Gastrocnemius medialis (tissue), 4 donors: ENCODE measurements at regions not wholly inside any gene's neighbourhood (a gene's known extent, or its start where the extent isn't known, plus 50 kb on each side); places are given as distances from the start of the nearest gene placed in this dataset.

Experiments
- ATAC-seq, 2 donors: fragments of 150-250 bp; one replicate each; pipeline ENCODE4 v1.9.1; 2016
- DNase-seq, 2 donors: peaks; one replicate each; pipeline ENCODE4 v3.0.0-alpha.2; 2019
- H3K27ac ChIP-seq, 4 donors: fragments of 200-600 bp; sonication (generic); 1 replicate in 1 of 4; 2 replicates in 3 of 4; pipeline ENCODE4 v1.5.1; 2016 to 2018; ENCODE audit warnings: mild to moderate bottlenecking in 2 of 4, moderate library complexity in 1 of 4
- H3K27me3 ChIP-seq, 3 donors: fragments of 200-600 bp; sonication (generic) in 2 of 3; 1 replicate in 1 of 3; 2 replicates in 2 of 3; pipeline versions ENCODE4 v1.5.1 to v1.6.0; 2016 to 2019; ENCODE audit warnings: mild to moderate bottlenecking in 1 of 3, moderate library complexity in 1 of 3
- H3K36me3 ChIP-seq, 2 donors: fragments of 200-600 bp; sonication (generic) in 1 of 2; one replicate each; pipeline ENCODE4 v1.5.1; 2017 to 2018
- H3K4me1 ChIP-seq, 2 donors: fragments of 200-600 bp; sonication (generic) in 1 of 2; one replicate each; pipeline ENCODE4 v1.5.1; 2016 to 2017; ENCODE audit warnings: mild to moderate bottlenecking in 2 of 2
- H3K4me3 ChIP-seq, 4 donors: fragments of 200-600 bp; sonication (generic) in 3 of 4; 1 replicate in 1 of 4; 2 replicates in 3 of 4; pipeline ENCODE4 v1.5.1; 2016 to 2019; ENCODE audit warnings: mild to moderate bottlenecking in 2 of 4
- H3K9me3 ChIP-seq, 3 donors: fragments of 200-600 bp; sonication (generic) in 2 of 3; 1 replicate in 1 of 3; 2 replicates in 2 of 3; pipeline ENCODE4 v1.5.1; 2016 to 2019
- CTCF ChIP-seq, 5 experiments: fragments of 450-650 bp in 3 of 5; fragments of 200-600 bp in 2 of 5; sonication (generic) in 2 of 5; IDR thresholded peaks in 4 of 5; conservative IDR thresholded peaks in 1 of 5; 1 replicate in 4 of 5; 2 replicates in 1 of 5; pipeline ENCODE4 v1.5.1; 2016 to 2019; ENCODE audit warnings: antibody characterized with exemption in 5 of 5, mild to moderate bottlenecking in 3 of 5, moderate library complexity in 3 of 5
- POLR2A ChIP-seq, 2 donors: fragments of 450-650 bp; IDR thresholded peaks; one replicate each; pipeline ENCODE4 v1.6.1; 2017; ENCODE audit warnings: antibody characterized with exemption in 2 of 2, mild to moderate bottlenecking in 2 of 2, moderate library complexity in 2 of 2
- in situ Hi-C, 4 donors: fragments of 200-750 bp; cut with MboI; loops; one replicate each; pipeline versions ENCODE4 v1.15.0 to v1.8.0; 2017; ENCODE audit warnings: low sequenced_read_pairs in 4 of 4
- intact Hi-C: fragments of 100-400 bp; cut with DNase I; formaldehyde crosslinking; loops from one replicate; pipeline ENCODE4 v1.15.1; 2023; ENCODE audit warnings: low total_unique reads

- Histone ChIP-seq H3K4me1 (no peaks in the 10 kb centered on the region), H3K36me3 (no peaks in the 10 kb centered on the region), H3K4me3 (no peak overlapping the region), H3K27ac (no peak overlapping the region), H3K27me3 (no peaks in the 10 kb centered on the region), H3K9me3 (no peaks in the 10 kb centered on the region)
- ATAC-seq (no peak), DNase-seq (no peak)
- in situ Hi-C loops (no loop called here), intact Hi-C loops (no loop called here)
- TF ChIP-seq CTCF (IDR thresholded peaks at IDR 0.05 in 4 of 5, conservative IDR thresholded peaks at IDR 0.05 in 1 of 5), result no peak
- no peak for TF ChIP-seq POLR2A (IDR thresholded peaks at IDR 0.05)
Measured at GRCh38 chrX:6861456-6861855, 286.1 kb upstream of the STS start.

- in situ Hi-C loops, result no loop called here
Measured at GRCh38 chrX:6857749-6858148, 289.8 kb upstream of the STS start.

GRCh38 chrX:6856471-6856870, 291.0 kb upstream of the STS start:
- no peak for DNase-seq
- in situ Hi-C loops, result no loop called here
- Histone ChIP-seq H3K36me3 (no peaks in the 10 kb centered on the region), H3K27me3 (no peaks in the 10 kb centered on the region), H3K27ac (no peak overlapping the region), H3K4me1 (no peaks in the 10 kb centered on the region), H3K4me3 (no peak overlapping the region), H3K9me3 (no peaks in the 10 kb centered on the region)
- intact Hi-C loops, result no loop called here
- no peak for TF ChIP-seq CTCF (IDR thresholded peaks at IDR 0.05 in 4 of 5, conservative IDR thresholded peaks at IDR 0.05 in 1 of 5)
- TF ChIP-seq POLR2A (IDR thresholded peaks at IDR 0.05), result no peak
- no peak for ATAC-seq

More at GRCh38 chrX:6857749-6858148, 289.8 kb upstream of the STS start:
- no peak for TF ChIP-seq POLR2A (IDR thresholded peaks at IDR 0.05)
- TF ChIP-seq CTCF (IDR thresholded peaks at IDR 0.05 in 4 of 5, conservative IDR thresholded peaks at IDR 0.05 in 1 of 5), result no peak
- no peaks in the 10 kb centered on the region for H3K36me3 ChIP-seq
- no peak overlapping the region for H3K27ac ChIP-seq
- DNase-seq (no peak), ATAC-seq (no peak)
- H3K9me3 ChIP-seq, result no peaks in the 10 kb centered on the region
- no peak overlapping the region for H3K4me3 ChIP-seq
- H3K4me1 ChIP-seq, result no peaks in the 10 kb centered on the region
- intact Hi-C loops, result no loop called here
- no peaks in the 10 kb centered on the region for H3K27me3 ChIP-seq

- ATAC-seq (no peak), DNase-seq (no peak)
- Histone ChIP-seq H3K4me3 (no peak overlapping the region), H3K9me3 (no peaks in the 10 kb centered on the region), H3K27me3 (no peaks in the 10 kb centered on the region), H3K4me1 (no peaks in the 10 kb centered on the region), H3K27ac (no peak overlapping the region), H3K36me3 (no peaks in the 10 kb centered on the region)
- intact Hi-C loops, result no loop called here
- in situ Hi-C loops, result no loop called here
- TF ChIP-seq POLR2A (IDR thresholded peaks at IDR 0.05) (no peak), CTCF (IDR thresholded peaks at IDR 0.05 in 4 of 5, conservative IDR thresholded peaks at IDR 0.05 in 1 of 5) (no peak)
Measured at GRCh38 chrX:6852869-6853268, 294.6 kb upstream of the STS start.

GRCh38 chrX:6852121-6852520, 295.4 kb upstream of the STS start:
- DNase-seq, result no peak
- in situ Hi-C loops, result no loop called here
- no peak for TF ChIP-seq CTCF (IDR thresholded peaks at IDR 0.05 in 4 of 5, conservative IDR thresholded peaks at IDR 0.05 in 1 of 5)
- no peak for TF ChIP-seq POLR2A (IDR thresholded peaks at IDR 0.05)
- H3K9me3 ChIP-seq, result no peaks in the 10 kb centered on the region
- no peak for ATAC-seq
- H3K27ac ChIP-seq, result no peak overlapping the region
- H3K36me3 ChIP-seq, result no peaks in the 10 kb centered on the region
- intact Hi-C loops, result no loop called here
- no peak overlapping the region for H3K4me3 ChIP-seq
- no peaks in the 10 kb centered on the region for H3K27me3 ChIP-seq
- H3K4me1 ChIP-seq, result no peaks in the 10 kb centered on the region
